SW 1271 (cell line): ENCODE measurements at regions not wholly inside any gene's neighbourhood (a gene's known extent, or its start where the extent isn't known, plus 50 kb on each side); places are given as distances from the start of the nearest gene placed in this dataset.
A peak's percentile ranks its signal among the peaks of the same experiment; 100 is the strongest.
"Not testable (repeated sequence)": the region's sequence is repeated elsewhere in the genome, so short reads cannot be mapped to it uniquely, and the experiment has no call there.

ENCODE experiments used
- DNase-seq, 2 experiments: peaks; one replicate each; lab custom pipeline; 2025; lab: John Stamatoyannopoulos, UW

DNA sequence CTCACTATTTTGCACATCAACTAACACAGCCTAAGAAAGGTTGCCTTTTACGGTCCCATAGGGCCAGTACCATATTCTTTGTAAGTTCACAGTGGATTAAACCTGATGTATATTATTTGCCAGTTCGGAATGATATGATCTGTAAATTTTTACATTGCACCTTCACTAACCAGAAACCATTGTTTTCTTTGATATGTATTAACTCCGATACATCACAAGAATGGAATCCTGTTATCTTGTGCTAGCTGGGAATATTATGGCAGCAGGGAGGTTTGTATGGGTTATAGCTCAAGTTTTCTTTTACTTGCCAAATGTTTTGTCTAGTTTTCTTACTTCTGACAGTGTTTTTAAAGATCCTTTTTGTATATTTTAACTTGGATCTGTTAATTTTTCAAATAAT lies 51.4 kb upstream of the S1PR1 start:
- no peak for DNase-seq

DNA sequence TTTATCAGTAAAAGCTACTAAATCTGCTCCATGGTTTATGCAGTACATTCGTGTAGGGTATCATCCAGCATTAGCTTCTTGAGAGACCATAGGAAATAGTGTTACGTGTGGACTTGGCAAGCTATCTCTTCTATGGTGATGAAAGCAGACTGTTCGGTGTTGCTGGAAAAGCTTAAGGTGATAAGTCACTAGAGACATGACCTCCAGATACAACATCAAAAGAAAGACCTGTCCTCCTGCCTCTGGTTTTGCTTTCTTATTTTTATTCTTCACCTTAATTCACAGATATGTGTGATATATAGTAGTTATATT lies 53.5 kb upstream of the S1PR1 start:
- no peak for DNase-seq

DNA sequence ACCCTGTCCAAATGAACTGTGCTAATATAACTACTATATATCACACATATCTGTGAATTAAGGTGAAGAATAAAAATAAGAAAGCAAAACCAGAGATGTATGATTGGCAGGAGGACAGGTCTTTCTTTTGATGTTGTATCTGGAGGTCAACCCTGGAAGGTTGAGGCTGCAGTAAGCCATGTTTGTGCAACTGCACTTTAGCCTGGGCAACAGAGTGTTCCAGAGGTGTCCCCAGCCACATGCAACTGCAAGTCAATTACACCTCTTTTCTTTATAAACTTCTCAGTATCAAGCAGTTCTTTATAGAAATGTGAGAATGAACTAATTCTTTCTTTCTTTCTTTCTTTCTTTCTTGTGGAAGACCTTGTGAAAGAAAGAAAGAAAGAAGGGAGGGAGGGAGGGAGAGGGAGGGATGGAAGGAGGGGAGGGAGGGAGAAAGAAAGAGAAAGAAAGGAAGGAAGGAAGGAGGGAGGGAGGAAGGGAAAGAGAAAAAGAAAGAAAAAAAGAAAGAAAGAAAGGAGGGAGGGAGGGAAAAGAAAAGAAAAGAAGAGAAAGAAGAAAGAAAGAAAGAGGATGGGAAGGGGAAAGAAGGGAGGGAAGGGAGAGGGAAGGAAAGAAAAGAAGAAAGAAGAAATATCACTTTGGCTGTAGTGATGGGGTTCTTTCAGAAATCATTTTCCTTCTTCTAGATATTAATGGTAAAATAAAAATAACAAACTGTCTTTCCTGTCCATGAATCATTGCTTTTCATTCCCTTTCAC lies 54.0 kb upstream of the S1PR1 start:
- DNase-seq, result no peak

DNA sequence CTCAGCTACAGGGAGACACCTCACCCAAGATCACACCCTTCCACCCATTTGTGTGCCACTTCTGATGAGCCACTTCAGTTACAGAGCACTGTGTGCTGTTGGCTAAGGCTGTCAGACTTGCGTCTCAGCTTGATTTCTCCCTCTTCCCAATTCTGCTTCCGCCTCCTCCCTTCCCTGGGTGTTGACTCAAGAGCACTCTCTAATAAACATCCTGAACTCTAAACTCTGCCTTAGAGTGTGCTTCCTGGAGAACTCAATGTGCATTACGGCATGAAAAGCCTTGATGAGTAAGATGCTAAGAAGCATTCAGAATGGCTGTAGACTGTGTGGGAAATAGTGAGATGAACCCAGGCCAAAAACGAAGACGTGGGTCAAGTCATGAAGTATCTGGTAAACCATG lies 54.9 kb upstream of the S1PR1 start:
- no peak for DNase-seq

DNA sequence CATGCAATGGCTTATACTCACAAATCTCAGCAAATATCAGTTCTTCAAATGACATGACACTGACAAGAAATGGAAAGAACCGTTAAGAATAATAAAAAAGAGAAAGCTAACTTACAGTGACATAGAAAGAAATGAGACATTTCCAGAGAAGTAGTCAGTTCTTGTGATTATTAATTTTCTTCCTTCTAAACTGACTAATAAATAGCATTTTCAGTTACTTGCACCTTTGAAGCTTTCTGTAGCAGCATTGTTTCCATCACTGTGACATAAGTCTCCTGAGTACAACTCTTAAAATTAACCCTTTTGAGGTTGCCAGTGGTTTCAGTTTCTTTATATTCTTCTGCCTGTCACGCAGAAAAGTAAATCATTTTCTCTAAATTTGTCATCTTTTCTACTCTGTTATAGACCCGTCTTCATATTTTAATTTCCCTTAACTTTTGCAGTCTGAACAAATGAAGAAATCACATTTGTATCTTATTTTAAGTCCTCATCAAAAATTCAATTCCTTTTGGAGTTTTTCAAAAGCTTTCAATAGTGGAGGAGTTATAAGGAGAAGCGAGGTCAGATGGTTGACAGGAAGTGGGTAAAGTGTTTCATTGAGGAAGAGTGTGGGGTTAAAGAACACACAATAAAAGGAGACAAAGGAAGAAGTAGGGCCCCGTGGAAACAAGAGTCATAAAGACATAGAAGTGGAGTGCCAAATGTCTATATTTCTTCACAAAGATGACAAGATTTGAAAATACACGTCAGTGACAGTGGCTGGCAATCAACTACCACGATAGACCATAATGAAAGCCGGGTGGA lies 57.9 kb upstream of the S1PR1 start:
- no peak for DNase-seq

DNA sequence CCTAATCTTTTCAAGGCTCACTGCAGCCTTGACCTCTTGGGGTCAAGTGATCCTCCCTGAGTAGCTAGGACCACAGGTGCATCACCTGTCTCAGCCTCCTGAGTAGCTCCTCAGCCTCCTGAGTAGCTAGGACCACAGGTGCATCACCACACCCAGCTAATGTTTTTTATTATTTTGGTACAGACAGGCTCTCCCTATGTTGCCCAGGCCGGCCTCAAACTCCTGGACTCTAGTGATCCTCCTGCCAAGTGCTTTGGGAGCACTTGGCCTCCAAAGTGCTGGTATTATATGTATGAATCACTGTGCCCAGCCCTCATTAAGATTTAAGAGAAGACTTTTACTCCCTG lies 58.5 kb upstream of the S1PR1 start:
- DNase-seq, result no peak

DNA sequence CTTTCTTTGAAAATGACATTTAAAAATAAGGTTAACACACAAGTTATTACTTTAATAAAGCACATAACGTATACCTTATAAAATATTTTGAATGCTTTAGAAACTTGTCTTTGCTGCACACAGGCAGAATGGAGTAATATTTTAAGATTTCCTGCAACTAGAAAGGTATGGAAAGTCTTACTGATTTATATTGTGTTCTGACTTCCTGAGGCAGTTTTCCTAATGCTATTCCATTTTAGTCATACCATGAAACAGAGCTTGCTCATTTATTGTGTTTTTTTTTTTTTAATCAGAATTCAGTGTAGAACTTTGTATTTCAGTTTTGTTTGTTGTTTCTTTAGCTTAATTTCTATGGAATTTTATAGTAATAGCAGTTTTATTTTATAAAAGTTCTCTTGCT lies 60.9 kb upstream of the S1PR1 start:
- DNase-seq, result no peak

DNA sequence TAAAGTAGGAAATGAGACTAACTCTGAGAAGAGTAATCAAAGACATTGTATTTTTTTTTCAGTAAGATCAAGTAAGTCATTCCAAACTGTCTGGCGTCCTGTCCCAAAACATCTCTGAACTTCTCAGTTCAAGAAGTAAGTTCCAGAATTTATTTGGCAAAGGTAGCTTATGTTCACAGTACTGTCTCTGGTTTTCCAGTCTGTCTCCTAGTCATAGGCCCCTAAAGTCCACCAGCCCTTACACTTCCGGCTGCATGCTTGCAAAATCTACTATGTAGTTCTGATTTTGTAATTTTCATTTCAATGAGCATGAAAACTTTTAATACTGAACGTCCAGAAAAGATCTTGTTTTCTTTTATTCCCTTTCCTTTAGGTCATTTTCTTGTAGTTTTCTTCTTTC lies 61.4 kb upstream of the S1PR1 start:
- no peak for DNase-seq

DNA sequence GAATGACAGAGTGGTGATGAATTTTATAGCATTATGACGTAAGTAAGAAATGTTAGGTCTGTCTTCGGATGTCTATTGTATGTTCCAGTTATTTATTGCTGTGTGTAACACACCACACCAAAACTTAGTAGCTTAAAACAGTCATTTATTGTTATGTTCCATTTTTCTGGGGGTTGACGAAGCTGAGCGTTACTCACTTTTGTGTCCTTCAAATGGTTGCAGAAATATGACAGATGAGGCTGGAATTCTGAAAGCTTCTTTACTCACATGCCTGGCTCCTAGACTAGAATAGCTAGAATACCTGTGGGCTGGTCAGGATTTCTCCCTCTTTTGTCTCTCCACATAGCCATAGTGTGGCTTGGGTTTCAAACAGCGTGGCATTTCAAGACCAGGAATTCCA lies 62.1 kb upstream of the S1PR1 start:
- DNase-seq, result peak; percentile 35 to 42

DNA sequence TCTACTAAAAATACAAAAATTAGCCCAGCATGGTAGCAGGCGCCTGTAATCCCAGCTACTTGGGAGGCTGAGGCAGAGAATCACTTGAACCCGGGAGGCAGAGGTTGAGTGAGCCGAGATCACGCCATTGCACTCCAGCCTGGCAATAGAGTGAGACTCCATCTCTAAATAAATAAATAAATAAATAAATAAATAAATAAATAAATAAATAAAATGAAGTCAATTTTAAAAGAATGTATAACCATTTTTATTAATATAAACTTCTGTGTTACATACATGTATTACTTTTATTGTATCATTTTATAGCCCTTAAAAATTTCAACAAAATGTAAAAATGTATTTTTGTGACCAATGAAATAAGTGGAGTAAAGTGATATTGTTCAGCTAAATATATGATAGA lies 62.5 kb upstream of the S1PR1 start:
- not testable (repeated sequence) for DNase-seq

DNA sequence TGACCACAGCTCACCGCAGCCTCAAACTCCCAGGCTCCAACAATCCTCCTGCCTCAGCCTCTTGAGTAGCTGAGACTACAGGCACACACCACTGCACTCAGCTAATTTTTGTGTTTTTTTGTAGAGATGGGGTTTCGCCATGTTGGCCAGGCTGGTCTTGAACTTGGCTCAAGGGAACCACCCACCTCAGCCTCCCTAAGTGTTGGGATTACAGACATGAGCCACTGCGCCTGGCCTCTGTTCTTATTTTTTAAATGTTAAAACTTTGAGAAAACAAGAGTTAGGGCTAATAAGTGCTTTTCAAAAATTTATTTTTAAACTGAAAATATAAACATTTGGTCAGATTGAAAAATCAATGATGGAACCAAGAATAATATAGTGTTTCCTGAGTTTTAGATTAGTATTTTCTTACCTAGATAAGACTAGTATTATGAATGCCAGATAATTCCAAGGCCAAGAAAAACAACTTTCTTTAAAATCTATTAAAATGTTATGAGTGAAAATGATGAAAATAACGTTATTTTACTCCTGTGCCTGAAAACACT lies 66.2 kb upstream of the S1PR1 start:
- DNase-seq, result no peak

DNA sequence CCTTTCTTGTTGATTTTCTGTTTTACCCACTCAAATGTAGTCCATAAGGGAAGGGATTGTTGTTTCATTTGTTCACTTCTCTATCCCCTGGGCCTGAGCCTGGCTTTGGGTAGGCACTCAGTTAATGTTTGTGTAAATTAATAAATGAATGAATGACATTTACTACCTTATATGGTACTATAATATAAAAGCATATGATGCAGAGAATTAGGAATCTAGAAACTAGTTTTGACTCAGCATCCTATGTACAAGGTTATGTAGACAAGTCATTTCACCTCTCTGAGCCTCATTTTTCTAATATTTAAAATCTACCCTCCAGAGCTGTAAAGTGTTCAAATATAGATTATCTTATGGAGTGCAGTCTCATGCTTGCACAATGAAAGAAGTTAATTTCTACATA lies 68.9 kb upstream of the S1PR1 start:
- no peak for DNase-seq

DNA sequence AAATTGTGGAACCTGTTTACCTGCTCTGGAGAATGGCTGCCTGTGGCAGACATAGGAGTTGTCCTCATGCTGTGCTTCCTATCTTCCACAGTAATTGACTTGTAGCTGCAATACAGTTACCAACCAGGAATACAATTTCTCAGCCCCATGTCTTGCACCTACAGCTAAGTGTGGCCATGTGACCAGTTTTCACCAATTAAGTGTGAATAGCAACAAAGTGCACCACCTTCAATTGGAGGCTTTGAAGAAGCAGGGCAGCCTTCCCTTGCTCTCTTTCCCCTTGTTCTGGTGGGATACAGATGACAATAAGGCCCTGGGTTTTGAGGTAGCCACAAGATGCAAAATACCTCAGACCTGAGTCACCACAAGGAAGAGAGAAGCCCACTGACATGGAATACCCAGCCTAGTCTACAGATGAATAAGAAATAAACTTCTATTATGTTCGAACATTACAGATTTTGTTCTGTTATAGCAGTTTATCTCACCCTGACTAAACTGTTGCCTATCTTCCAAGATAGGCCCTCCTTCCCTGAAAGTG lies 70.2 kb upstream of the S1PR1 start:
- DNase-seq, result no peak

DNA sequence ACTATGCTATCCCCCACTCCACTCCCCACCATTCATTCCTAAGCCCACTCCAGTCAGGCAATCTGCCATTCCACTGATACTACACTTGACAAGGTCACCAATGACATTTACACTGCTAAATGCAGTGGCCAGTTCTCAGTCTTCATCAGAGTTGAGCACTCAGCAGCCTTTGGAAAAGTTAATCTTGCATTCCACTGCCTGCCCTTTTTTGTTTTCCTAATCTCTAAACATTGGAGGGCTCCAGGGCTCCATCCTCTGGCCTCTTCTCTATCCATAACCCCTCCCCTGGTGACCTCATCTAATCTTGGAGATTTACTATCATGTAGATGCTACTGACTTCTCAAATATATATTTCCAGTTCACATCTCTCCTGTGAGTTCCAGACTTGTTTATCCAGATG lies 70.9 kb upstream of the S1PR1 start:
- DNase-seq, result no peak

DNA sequence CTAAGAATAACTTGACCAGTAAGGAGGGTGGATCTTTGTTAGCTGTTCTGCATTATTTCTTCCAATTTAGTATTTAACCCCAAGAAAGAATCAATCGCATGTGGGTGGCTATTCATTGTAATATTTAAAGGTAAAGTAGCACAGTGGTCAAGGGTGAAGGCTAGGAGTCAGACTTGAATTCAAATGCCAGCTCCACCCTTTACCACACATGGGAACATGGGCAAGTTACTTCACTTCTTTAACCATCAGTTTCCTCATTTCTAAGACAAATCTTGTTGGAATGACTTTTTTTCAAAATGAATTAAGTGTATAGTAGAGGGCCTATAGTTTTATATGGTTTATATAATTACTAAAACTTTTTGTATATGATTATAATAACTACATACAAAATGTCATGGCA lies 71.3 kb upstream of the S1PR1 start:
- no peak for DNase-seq

DNA sequence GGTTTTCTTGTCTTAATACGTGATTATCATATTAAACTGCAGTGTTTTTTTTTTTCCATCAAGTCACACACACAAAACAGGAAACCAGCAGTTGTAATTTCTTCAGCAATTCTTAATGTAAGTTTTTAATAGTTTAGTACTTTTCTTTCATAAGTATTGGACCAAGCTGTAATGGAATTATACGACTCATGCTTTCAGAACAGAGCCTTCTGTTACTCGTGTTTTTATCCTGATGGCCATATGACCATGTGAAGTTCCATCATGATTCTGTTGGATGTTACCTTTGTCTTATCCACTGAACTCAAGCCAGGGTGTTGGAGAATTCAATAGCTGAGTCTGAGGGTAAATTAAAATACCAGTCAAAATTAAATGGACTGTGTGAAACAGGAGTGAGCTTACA lies 72.0 kb upstream of the S1PR1 start:
- no peak for DNase-seq

DNA sequence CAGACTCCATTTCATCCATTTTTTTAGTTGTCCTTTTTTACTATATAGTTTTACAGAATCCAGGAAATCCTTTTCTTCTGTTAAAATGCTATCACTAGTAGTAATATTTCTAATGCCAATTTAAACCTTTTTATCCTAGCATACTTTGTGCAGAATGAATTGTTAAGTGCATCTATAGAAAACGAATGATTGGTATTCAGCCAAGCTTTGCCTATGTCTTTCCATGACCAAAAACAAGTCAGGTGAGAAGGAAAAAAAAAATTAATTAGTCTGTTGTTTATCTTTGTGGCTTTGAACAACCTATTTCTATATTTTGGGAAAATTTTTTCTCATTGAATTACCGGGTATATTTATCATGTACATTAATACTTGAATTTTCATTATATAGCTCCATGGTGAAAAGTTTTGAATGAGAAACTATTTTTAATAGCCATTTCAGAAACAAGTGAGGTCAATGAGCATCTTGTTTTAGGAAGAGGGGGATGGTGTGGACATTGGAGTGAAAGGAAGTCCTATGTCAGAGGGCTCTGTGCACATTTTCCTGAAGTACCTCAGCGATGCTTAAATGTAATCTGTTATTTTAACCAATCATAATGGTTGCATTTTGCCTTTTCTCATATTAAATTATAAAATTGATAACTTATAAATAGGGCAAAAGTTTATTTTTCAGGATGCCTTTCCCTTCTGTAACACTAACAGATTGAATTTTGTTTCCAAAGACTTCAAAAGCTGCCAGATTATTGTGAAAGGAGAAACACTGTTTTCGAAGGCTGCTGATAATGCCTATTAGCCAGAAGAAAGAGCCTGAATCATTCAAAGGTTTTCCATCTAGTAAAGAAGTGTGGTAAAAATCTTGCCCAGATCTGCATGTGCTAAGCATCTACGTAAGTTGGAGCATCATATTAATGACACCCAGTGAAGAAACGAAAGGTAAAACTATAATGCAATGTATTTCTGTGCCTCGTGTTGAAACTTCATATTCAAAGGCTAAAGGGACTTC lies 73.8 kb upstream of the S1PR1 start:
- no peak for DNase-seq

DNA sequence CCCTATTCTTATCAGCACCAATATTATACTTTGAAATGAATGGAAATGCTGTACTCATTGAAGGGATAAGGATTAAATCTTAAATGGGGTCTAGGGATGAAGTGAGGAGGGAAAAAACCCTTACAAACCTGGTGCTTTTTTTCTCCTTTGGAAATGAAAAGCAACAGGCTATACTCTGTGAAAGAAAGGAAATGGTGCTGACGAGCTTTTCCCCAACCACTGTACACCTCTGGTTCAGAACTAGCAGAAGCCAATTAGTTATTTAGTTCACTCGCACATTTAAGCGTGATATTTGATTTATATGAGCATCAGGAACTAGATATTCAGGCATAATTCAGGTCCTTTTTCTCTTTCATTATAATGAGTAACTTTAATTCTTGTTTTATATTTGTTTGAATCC lies 74.5 kb upstream of the S1PR1 start:
- no peak for DNase-seq

DNA sequence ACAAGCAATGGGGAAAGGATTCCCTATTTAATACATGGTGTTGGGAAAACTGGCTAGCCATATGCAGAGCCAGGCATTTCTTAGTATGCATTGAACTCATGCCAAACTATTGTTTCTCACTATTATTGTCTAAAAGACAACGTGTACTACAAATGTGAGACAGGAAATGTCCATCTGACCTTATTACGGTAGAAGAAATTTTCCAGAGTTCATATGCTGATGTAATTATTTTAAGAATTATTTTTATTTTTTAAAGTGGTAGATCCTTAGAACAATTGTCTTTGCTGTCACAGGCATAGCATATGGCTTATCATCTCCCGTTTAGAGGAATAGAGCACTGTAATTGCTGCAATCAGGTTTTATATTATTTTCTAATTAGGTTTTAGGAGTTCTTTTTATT lies 75.2 kb upstream of the S1PR1 start:
- no peak for DNase-seq

DNA sequence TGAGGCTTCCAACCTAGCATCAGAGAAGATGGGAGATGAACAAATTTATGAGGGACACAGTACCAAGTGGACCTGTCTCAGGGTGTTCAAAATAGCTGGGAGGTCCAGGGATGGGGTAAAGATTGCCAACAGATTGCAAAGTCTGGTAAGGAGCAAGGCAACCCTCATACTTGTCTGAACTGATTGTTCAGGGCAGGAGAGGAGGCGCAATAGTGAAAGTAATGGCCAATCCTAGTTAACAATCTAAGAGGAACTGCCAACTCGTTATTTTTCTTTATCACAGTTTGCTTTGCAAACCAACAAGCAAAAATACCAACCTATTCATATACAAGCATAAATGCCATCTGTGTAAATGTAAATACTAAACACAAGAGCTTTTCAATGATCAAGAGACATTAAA lies 78.4 kb upstream of the S1PR1 start:
- DNase-seq, result no peak

DNA sequence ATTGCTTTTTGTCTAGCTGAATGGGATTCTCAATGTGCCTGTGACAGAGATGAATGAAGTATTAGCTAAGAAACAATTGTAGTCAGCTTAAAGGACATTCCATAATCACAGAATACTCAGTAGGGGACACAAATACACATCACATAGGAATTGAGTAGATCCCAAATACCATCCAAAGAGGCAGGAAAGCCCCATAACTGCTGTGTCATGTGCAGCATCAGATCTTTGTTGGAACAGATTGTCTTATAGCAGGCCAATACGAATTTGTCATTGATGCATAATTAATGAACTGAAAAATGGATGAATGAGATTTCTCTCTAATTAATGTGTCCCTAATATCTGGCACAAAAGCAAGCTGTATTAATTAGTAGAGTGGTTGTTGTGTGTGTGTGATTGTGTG lies 82.3 kb upstream of the S1PR1 start:
- DNase-seq, result no peak

DNA sequence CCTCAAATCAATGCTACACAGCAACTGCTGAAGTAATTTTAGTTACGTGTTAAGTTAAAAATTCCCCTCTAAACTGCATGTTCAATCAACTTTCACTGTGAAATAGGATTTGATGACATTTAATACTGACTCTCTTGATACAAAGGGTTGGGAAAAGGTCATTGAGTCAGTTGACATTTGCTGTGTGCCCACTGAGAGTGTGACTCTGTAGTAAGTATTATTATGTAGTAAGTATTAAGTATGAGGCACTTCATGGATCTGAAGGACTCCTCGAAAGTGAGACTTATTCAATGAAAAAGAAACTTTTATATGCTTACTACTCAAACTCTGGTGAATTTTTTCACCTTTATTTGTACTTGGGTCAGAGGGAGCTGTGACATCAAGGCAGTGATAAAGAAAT lies 83.1 kb upstream of the S1PR1 start:
- no peak for DNase-seq
